ENCODE measurements at regions not wholly inside any gene's neighbourhood (a gene's known extent, or its start where the extent isn't known, plus 50 kb on each side); places are given as distances from the start of the nearest gene placed in this dataset.

- TF ChIP-seq CTCF (IDR thresholded peaks at IDR 0.05; ENCODE audit: low read length): no peak
- TF ChIP-seq EZH2 (IDR thresholded peaks at IDR 0.05; ENCODE audit: borderline replicate concordance, low read length): no peak
Measured at GRCh38 chr15:45834622-45835021, 199.8 kb downstream of the SQOR start.
